ENCODE measurements at regions not wholly inside any gene's neighbourhood (a gene's known extent, or its start where the extent isn't known, plus 50 kb on each side); places are given as distances from the start of the nearest gene placed in this dataset.

- TF ChIP-seq, protein P1, sequence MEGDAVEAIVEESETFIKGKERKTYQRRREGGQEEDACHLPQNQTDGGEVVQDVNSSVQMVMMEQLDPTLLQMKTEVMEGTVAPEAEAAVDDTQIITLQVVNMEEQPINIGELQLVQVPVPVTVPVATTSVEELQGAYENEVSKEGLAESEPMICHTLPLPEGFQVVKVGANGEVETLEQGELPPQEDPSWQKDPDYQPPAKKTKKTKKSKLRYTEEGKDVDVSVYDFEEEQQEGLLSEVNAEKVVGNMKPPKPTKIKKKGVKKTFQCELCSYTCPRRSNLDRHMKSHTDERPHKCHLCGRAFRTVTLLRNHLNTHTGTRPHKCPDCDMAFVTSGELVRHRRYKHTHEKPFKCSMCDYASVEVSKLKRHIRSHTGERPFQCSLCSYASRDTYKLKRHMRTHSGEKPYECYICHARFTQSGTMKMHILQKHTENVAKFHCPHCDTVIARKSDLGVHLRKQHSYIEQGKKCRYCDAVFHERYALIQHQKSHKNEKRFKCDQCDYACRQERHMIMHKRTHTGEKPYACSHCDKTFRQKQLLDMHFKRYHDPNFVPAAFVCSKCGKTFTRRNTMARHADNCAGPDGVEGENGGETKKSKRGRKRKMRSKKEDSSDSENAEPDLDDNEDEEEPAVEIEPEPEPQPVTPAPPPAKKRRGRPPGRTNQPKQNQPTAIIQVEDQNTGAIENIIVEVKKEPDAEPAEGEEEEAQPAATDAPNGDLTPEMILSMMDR (IDR thresholded peaks at IDR 0.05): no peak
- no peak for TF ChIP-seq ZFX (IDR thresholded peaks at IDR 0.05; ENCODE audit: borderline replicate concordance)
- no peak overlapping the region for H3K27ac ChIP-seq
These were observed 189.2 kb upstream of the PBX1 start for GRCh38 chr1:164369698-164370365.

GRCh38 chr1:164380893-164381292 lies 178.1 kb upstream of the PBX1 start:
- TF ChIP-seq, protein P1 (IDR thresholded peaks at IDR 0.05): no peak
- TF ChIP-seq ZFX (IDR thresholded peaks at IDR 0.05; ENCODE audit: borderline replicate concordance): no peak
- H3K27ac ChIP-seq: no peak overlapping the region

GRCh38 chr1:164382384-164382783 lies 176.6 kb upstream of the PBX1 start:
- H3K27ac ChIP-seq: no peak overlapping the region
- TF ChIP-seq, protein P1 (IDR thresholded peaks at IDR 0.05): no peak
- no peak for TF ChIP-seq ZFX (IDR thresholded peaks at IDR 0.05; ENCODE audit: borderline replicate concordance)

DNA sequence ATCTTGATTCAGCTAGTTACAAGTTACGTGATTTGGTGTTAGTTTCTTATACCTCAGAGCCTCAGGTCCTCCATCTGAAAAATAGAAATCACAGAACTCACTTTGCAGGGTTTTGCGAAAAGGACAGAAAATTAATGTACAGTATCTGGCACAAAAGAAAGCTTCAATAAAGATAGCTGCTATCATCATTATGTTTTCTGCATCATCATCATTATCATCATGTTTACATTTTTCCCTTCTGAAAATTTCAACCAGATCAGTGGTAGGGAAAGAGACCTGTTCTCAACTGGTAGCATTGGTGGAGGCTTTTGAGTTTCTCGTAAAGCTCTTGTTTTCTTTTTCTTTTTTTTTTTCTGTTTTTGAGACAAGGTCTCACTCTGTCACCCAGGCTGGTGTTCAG lies 174.7 kb upstream of the PBX1 start:
- no peak overlapping the region for H3K27ac ChIP-seq
- TF ChIP-seq ZFX (IDR thresholded peaks at IDR 0.05; ENCODE audit: borderline replicate concordance): no peak
- TF ChIP-seq, protein P1 (IDR thresholded peaks at IDR 0.05): no peak

DNA sequence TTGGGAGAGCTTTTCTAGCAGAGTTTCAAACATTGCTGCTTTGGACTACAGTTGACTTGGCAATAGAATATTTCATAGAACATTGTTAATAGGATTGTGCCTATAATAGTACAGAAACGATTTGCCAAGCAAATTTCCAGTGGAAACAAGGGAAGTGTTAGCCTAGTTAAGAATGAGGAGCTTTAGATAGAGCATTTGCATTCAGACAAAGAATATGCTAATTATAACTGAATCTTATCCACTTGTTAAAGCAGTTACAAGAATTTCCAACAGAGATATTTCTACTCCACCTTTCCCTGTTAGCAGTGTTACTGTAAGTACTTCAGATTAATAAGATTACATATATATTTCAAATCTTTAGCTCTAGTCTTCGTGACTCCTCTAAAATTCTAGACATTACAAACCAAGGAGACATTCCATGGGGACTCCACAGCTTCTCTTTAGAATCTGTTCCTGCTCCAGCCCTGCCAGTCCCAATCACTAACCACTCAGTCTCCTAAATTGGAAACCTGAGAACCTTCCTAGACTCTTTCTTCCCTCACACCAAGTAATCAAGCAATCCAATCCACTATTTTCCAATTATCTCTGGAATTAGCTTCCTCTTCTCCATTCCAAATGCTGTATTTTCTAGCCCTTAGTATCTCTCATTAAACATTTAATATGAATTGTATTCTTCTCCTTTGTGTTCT lies 141.8 kb upstream of the PBX1 start:
- TF ChIP-seq, protein P1 (IDR thresholded peaks at IDR 0.05): no peak
- TF ChIP-seq ZFX (IDR thresholded peaks at IDR 0.05; ENCODE audit: borderline replicate concordance): no peak
- H3K27ac ChIP-seq: no peak overlapping the region

GRCh38 chr1:164423136-164423535 lies 135.8 kb upstream of the PBX1 start:
- no peak overlapping the region for H3K27ac ChIP-seq
- TF ChIP-seq, protein P1 (IDR thresholded peaks at IDR 0.05): no peak
- TF ChIP-seq ZFX (IDR thresholded peaks at IDR 0.05; ENCODE audit: borderline replicate concordance): no peak

DNA sequence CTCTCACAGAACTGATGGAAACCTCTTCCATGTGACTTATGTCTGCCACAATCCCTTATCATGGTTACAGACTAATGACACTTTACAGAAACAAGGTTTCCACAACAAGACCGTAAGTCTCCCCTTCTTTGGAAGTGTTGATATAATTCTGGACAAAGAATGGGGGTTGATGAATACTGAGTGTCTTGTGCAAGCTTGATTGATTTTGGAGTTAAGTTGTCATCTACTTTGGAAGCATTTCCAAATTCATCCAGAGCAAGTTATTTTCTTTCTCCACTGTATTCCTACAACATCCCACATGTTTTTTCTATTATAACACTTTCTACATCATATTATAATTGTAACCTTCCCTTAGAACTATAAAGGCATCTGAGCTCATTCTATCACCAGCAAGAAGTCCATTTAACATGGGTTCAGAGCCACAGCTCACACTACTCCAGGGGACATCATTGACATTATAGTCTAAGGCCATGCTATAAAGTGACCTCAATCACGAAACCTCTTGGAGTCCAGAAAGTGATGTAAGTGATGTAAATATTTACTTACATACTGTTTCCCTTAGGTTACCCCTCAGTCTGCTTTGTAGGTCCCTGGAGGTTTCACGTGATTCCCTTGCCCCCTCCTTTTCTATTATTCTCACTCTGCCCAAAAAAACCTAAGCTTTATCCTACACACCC lies 125.7 kb upstream of the PBX1 start:
- TF ChIP-seq, protein P1 (IDR thresholded peaks at IDR 0.05): no peak
- no peak for TF ChIP-seq ZFX (IDR thresholded peaks at IDR 0.05; ENCODE audit: borderline replicate concordance)
- H3K27ac ChIP-seq: no peak overlapping the region

Measured in 22Rv1 (cell line).